SK-N-SH (cell line): ENCODE measurements at regions not wholly inside any gene's neighbourhood (a gene's known extent, or its start where the extent isn't known, plus 50 kb on each side); places are given as distances from the start of the nearest gene placed in this dataset.

Source experiments
- EP300 ChIP-seq, 2 experiments: IDR thresholded peaks; 2 replicates each; pipeline versions ENCODE4 v1.4.0 to v1.6.1; 2012; ENCODE audit warnings: borderline replicate concordance in 1 of 2, low read depth in 1 of 2, low read length in 1 of 2
- GATA2 ChIP-seq: sonication (generic); formaldehyde crosslinking; IDR thresholded peaks from 2 replicates; pipeline ENCODE4 v1.5.0; 2020; ENCODE audit warnings: mild to moderate bottlenecking, missing genetic modification reagents
- JUND ChIP-seq: IDR thresholded peaks from 2 replicates; pipeline ENCODE4 v1.4.0; 2012
- RAD21 ChIP-seq: IDR thresholded peaks from 2 replicates; pipeline ENCODE4 v1.6.1; 2012; ENCODE audit warnings: mild to moderate bottlenecking, low read length
- TCF12 ChIP-seq: IDR thresholded peaks from 2 replicates; pipeline ENCODE4 v1.4.0; 2012
- TEAD4 ChIP-seq: IDR thresholded peaks from 2 replicates; pipeline ENCODE4 v1.4.0; 2012; ENCODE audit warnings: mild to moderate bottlenecking, borderline replicate concordance; ENCODE audit not compliant: insufficient read depth
- USF1 ChIP-seq: IDR thresholded peaks from 2 replicates; pipeline ENCODE4 v1.4.0; 2012; ENCODE audit warnings: low read depth, borderline replicate concordance
- TF ChIP-seq, protein P1 (sequence below): fragments of 200-600 bp; sonication (generic); IDR thresholded peaks from 2 replicates; pipeline ENCODE4 v1.6.1; 2017; ENCODE audit warnings: antibody characterized with exemption, mild to moderate bottlenecking, moderate library complexity

DNA sequence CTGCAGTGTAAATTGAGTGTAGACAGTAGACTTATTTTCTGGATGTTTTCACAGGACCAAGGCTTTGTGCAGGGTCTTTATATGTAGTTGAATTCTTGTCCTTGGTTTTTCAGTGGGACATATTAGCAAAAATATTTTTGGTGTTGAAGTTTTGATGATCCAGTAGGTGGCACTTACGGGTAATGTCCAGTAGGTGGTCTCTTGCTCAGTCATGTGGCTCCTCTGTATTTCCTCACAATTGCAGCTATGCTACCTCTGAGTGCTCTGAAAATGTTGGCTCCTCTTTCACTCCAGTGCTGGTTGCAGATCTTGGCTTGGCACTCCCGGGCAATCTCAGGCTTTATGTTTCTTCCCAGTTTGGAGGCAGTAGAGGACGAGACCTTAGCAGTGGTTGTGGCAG is 419.8 kb upstream of the AMOT start:
- TF ChIP-seq JUND (no peak), RAD21 (peak; percentile 33), TEAD4 (no peak), EP300 (IDR thresholded peaks at IDR 0.05; ENCODE audit: borderline replicate concordance in 1 of 2, low read depth in 1 of 2, low read length in 1 of 2) (no peak), TCF12 (no peak), USF1 (no peak), GATA2 (CRISPR knock-in tag) (no peak)
- TF ChIP-seq, protein P1, sequence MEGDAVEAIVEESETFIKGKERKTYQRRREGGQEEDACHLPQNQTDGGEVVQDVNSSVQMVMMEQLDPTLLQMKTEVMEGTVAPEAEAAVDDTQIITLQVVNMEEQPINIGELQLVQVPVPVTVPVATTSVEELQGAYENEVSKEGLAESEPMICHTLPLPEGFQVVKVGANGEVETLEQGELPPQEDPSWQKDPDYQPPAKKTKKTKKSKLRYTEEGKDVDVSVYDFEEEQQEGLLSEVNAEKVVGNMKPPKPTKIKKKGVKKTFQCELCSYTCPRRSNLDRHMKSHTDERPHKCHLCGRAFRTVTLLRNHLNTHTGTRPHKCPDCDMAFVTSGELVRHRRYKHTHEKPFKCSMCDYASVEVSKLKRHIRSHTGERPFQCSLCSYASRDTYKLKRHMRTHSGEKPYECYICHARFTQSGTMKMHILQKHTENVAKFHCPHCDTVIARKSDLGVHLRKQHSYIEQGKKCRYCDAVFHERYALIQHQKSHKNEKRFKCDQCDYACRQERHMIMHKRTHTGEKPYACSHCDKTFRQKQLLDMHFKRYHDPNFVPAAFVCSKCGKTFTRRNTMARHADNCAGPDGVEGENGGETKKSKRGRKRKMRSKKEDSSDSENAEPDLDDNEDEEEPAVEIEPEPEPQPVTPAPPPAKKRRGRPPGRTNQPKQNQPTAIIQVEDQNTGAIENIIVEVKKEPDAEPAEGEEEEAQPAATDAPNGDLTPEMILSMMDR: peak; percentile 42
